SW480 (cell line): ENCODE measurements at regions not wholly inside any gene's neighbourhood (a gene's known extent, or its start where the extent isn't known, plus 50 kb on each side); places are given as distances from the start of the nearest gene placed in this dataset.

Experiments
- DNase-seq: peaks from one replicate; pipeline ENCODE4 v3.0.0-alpha.2; 2016; ENCODE audit warnings: low spot score

- no peak for DNase-seq
Measured at GRCh38 chr12:107525063-107525718, 160.4 kb upstream of the PWP1 start.

- no peak for DNase-seq
Measured at GRCh38 chr12:107525719-107526554, 159.7 kb upstream of the PWP1 start.

- DNase-seq = no peak
Measured at GRCh38 chr12:107526555-107527180, 158.9 kb upstream of the PWP1 start.

GRCh38 chr12:107528731-107529365, 156.8 kb upstream of the PWP1 start:
- no peak for DNase-seq

- DNase-seq = no peak
Measured at GRCh38 chr12:107529991-107530390, 155.6 kb upstream of the PWP1 start.

- no peak for DNase-seq
Measured at GRCh38 chr12:107530701-107531100, 154.9 kb upstream of the PWP1 start.

- no peak for DNase-seq
Measured at GRCh38 chr12:107533218-107533617, 152.4 kb upstream of the PWP1 start.

GRCh38 chr12:107536613-107537012, 149.0 kb upstream of the PWP1 start:
- no peak for DNase-seq

DNA sequence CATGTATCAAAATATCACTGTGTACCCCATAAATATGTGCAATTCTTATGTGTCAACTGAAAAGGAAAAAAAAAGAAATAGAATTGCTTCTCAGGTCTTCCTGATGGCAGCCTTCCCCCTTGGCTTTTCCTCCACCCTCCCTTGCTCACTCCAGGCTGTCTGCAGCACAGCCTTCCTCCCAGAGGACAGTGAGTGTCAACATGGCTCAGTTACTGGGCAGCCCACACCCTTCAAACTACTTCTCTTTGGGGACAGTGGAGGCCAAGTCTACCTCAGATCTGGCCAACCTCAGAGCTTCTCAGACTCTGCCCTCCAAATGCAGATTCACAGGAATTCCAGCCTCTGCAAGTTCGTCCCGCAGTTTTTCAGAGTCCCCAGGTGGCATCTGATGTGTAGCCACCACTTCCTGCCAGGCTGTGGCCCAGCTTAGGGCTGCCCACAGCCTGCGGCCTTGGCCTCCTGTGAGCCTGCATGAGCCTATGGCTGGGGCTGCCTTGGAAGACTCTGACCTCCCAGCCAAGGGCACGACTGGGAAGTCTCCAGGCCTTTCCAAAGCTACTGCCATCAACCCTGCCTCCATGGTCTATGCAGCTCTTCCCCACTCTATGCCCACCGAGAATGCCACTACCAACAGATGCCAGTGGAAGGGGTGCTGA, 148.0 kb upstream of the PWP1 start:
- no peak for DNase-seq

DNA sequence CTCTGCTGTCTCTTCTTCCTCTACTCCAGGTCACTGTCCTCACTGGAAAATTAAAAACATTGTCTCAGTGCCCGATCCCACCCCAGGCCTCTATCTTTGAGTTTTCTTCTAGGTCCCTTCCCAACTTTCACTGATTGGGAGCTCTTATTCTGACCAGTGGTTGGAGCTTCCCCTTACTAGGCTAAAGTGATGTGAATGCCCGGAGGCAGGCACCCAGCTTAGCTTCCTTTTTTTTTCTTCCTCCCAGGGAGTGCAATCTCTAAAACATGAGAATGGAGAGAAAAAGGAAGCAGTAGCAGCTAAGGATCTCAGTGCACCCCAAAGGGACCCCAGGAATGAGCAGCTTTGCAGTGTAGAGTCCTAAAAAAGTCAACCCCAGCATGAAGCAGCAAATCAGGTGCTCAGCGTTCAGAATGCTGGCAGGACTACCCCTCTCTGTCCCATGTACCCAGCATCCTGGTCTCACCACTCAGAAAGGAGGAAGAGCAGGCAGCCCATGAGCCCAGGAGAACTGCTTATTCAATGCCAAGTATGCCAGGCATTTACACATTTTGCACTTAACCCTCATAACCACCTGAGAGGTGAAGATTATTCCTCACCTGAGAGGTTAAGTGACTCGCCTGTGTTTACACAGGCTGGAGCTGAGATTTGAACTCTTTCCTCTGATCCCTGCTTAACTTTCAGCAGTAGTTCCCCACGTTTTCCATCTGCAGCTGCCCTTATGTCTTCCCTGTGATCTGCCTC, 146.2 kb upstream of the PWP1 start:
- DNase-seq = no peak

DNA sequence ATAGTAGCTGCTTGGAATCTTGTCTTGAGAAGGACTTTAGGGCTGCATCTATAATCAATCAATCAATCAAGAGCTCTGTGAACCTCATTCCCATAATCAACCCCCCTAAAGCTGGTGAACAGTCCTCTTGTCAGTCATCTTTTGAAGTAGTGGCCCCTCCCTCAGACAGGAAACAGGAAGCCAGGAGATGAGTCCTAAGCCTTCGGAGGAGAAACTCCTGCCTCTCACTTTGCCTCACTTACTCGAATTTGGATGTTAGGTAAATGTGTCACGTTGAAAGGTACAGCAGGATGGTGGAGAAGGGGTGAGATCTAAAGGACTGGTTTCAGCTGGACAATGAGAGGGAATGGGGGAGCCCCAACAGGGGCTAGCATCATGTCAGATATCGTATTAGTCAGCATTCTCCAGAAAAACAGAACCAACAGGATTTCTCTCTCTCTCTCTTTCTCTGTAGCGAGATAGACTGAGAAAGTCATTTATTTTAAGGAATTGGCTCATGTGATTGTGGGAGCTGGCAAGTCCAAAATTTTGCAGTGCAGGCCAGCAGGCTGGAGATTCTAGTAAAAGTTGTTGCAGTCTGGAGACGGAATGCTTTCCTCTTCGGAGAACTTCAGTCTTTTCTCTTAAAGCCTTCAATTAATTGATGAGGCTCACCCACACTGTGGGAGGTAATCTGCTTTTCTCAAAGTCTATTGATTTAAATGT, 144.4 kb upstream of the PWP1 start:
- DNase-seq = no peak

DNA sequence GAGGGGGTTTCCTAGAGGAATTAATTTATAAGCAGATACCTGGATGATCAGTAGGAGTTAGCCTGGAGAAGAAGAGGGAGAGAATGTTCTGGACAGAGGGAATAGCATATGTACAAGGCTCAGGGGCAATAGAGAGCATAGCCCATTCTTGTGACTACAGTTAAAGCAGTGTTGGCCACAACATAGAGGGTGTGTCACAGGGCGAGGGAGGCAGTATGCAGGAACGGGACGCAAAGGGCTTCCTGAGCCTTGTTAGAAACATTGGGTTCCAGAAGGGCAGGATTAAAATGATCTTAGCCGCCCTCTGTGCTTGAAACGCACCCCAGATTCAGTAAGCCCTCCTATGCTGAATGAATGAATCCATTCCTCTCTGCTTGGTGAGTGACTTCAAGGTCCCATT, 142.2 kb upstream of the PWP1 start:
- no peak for DNase-seq

- no peak for DNase-seq
Measured at GRCh38 chr12:107543841-107544240, 141.8 kb upstream of the PWP1 start.

DNA sequence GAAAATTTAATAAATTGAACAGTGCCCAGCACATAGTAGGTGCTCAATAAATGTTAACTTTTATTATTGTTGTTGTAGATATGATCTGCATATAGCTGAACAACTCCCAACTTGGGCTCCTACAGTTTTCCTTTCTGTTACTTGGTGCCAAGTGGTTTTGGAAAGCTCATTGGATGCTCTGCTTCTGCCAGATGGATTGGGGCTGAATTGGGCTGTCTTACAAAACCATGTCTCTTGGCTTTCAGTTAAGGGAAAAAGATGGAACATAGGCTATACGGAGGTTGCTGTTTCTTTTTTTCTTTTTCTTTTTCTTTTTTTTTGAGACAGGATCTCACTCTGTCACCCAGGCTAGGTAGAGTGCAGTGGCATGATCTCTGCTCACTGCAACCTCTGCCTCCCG, 140.7 kb upstream of the PWP1 start:
- no peak for DNase-seq

- DNase-seq = no peak
Measured at GRCh38 chr12:107545737-107546353, 139.8 kb upstream of the PWP1 start.

DNA sequence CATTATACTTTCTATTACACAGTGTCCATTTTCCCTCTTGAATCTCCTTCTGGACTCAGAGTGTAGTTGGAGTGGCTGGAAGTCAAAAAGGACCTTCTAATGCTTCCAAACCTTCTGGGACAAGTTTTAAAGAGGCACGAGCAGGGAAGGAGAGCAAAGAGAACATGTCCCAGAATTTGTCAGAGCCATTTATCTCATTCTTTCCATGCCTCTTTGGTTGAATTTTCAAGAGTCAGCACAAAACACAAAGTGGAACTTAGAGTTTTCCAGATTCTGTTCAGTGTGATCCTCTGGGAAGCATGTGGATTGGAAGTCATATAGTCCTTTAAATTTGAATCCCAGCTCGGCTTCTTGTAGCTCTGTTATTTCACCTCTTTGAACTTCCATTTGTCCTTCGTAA, 138.2 kb upstream of the PWP1 start:
- no peak for DNase-seq

- no peak for DNase-seq
Measured at GRCh38 chr12:107549651-107550480, 135.7 kb upstream of the PWP1 start.

DNA sequence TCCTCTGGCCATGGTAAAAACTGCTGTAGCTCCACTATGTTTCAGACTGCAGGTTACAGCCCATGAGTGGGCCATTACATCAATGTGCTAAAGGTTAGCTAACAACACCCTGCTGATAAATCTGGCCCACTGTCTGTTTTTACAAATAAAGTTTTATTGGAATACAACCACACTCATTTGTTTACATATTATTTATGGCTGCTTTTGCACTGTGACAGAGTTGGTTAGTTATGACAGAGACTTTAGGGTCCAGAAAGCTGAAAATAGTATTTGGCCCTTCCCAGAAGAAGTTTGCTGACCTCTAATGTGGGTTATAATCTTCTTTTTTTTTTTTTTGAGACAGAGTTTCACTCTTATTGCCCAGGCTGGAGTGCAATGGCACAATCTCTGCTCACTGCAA, 134.2 kb upstream of the PWP1 start:
- no peak for DNase-seq

GRCh38 chr12:107552263-107552662, 133.3 kb upstream of the PWP1 start:
- DNase-seq = no peak
